K562 (cell line): ENCODE measurements at regions not wholly inside any gene's neighbourhood (a gene's known extent, or its start where the extent isn't known, plus 50 kb on each side); places are given as distances from the start of the nearest gene placed in this dataset.

Source experiments
- ATAC-seq: fragments of 200-7000 bp; cut with Tn5 transposase; 3 replicates; pipeline ENCODE4 v1.9.1; 2020; ENCODE audit warnings: moderate library complexity
- BruUV-seq: library from RNA; stranded (reverse); fragments of 400-500 nt; replicated peaks from 2 replicates; lab custom pipeline; 2021; lab: Mats Ljungman, UMichigan
- CTCF ChIA-PET: fragments of 300-600 bp; formaldehyde crosslinking; extraction: SDS; loops from one replicate; lab custom pipeline; 2021; ENCODE audit warnings: low intra/inter-chr PET ratio; lab: Yijun Ruan, JAX
- POLR2A ChIA-PET: fragments of 300-600, 350-650 bp; sonication (Branson Sonifier 250); formaldehyde crosslinking; extraction: SDS; loops from one replicate; lab custom pipeline; 2021; ENCODE audit warnings: antibody characterized with exemption, inconsistent platforms; lab: Yijun Ruan, JAX
- DNase-seq, 4 experiments: peaks; one replicate each; pipeline versions ENCODE4 v3.0.0 to v3.0.0-alpha.2; 2011 to 2018; ENCODE audit warnings: low spot score in 3 of 4, mixed read lengths in 3 of 4; ENCODE audit errors: extremely low read depth in 1 of 4
- FAIRE-seq: peaks from 2 replicates; lab custom pipeline; 2011; peaks lifted over from hg19 to GRCh38; lab: Jason Lieb, UNC
- H2AFZ ChIP-seq: 2 replicates; pipeline ENCODE4 v1.6.0; 2011; ENCODE audit warnings: low read depth, low read length, control low read depth, inconsistent platforms
- H3K27ac ChIP-seq: fragments of 200-600 bp; 3 replicates; pipeline ENCODE4 v1.8.0; 2011; ENCODE audit warnings: low read depth, mild to moderate bottlenecking, control low read depth, inconsistent platforms, low read length, moderate library complexity, mixed read lengths; ENCODE audit errors: extremely low read depth
- H3K27me3 ChIP-seq, 2 experiments: fragments of 300-600 bp in 1 of 2; 2 replicates in 1 of 2; 3 replicates in 1 of 2; pipeline versions ENCODE4 v1.6.0 to v1.8.0; 2011; ENCODE audit warnings: inconsistent platforms in 2 of 2, low read length in 2 of 2, mild to moderate bottlenecking in 1 of 2, mixed read lengths in 1 of 2, moderate library complexity in 1 of 2; ENCODE audit not compliant: control insufficient read depth in 2 of 2, insufficient read depth in 2 of 2
- H3K36me3 ChIP-seq: fragments of 300-600 bp; 3 replicates; pipeline ENCODE4 v1.8.0; 2011; ENCODE audit warnings: mild to moderate bottlenecking, low read length, inconsistent platforms; ENCODE audit not compliant: control insufficient read depth, insufficient read depth
- H3K4me1 ChIP-seq, 2 experiments: fragments of 200-600 bp in 1 of 2; replicated peaks in 1 of 2; 2 replicates in 1 of 2; 3 replicates in 1 of 2; pipeline versions ENCODE4 v1.5.1 to v1.8.0; 2011; ENCODE audit warnings: inconsistent platforms in 2 of 2, low read length in 2 of 2, mild to moderate bottlenecking in 1 of 2, mixed read lengths in 1 of 2, moderate library complexity in 1 of 2; ENCODE audit not compliant: control insufficient read depth in 2 of 2, insufficient read depth in 2 of 2
- H3K4me2 ChIP-seq: 2 replicates; pipeline ENCODE4 v1.6.1; 2011; ENCODE audit warnings: low read length, control low read depth, inconsistent platforms, mixed read lengths; ENCODE audit not compliant: insufficient read depth
- H3K4me3 ChIP-seq: fragments of 200-600 bp; sonication (generic), shearing (Covaris generic); 2 replicates; pipeline ENCODE4 v1.5.1; 2016; ENCODE audit warnings: control low read depth, inconsistent platforms
- H3K79me2 ChIP-seq: fragments of 200-600 bp; 3 replicates; pipeline ENCODE4 v1.8.0; 2011; ENCODE audit warnings: low read length, inconsistent platforms; ENCODE audit not compliant: control insufficient read depth, insufficient read depth
- H3K9ac ChIP-seq, 2 experiments: 2 replicates each; pipeline versions ENCODE4 v1.6.0 to v1.6.1; 2011; ENCODE audit warnings: low read depth in 2 of 2, low read length in 2 of 2, control low read depth in 1 of 2, inconsistent platforms in 1 of 2, mild to moderate bottlenecking in 1 of 2, mixed read lengths in 1 of 2; ENCODE audit not compliant: insufficient read depth in 1 of 2
- H3K9me1 ChIP-seq: one replicate; pipeline ENCODE4 v1.6.0; 2011; ENCODE audit warnings: inconsistent platforms, mild to moderate bottlenecking, low read length, moderate library complexity; ENCODE audit not compliant: control insufficient read depth, insufficient read depth
- H3K9me3 ChIP-seq: replicated peaks from 2 replicates; pipeline ENCODE4 v1.5.1; 2011; ENCODE audit warnings: low read depth, low read length, inconsistent platforms; ENCODE audit not compliant: control insufficient read depth, insufficient read depth
- H4K20me1 ChIP-seq: replicated peaks from 2 replicates; pipeline ENCODE4 v1.6.1; 2011; ENCODE audit warnings: low read length, inconsistent platforms, mixed read lengths; ENCODE audit not compliant: control insufficient read depth, insufficient read depth
- HNRNPLL ChIP-seq: fragments of 200-400 bp; formaldehyde crosslinking; IDR thresholded peaks from 2 replicates; pipeline ENCODE4 v1.6.1; 2017; ENCODE audit warnings: low read length, low read depth, mild to moderate bottlenecking; ENCODE audit not compliant: poor library complexity, severe bottlenecking
- KLF16 ChIP-seq: IDR thresholded peaks from 2 replicates; pipeline ENCODE4 v1.6.1; 2016; ENCODE audit warnings: antibody characterized with exemption
- MAX ChIP-seq: sonication (generic); formaldehyde crosslinking; IDR thresholded peaks from 2 replicates; pipeline ENCODE4 v1.9.0; 2022; ENCODE audit warnings: mild to moderate bottlenecking, missing genetic modification reagents
- NR4A1 ChIP-seq, 2 experiments: fragments of 250-450 bp in 1 of 2; fragments of 450-650 bp in 1 of 2; sonication (Bioruptor Pico) in 1 of 2; IDR thresholded peaks; 2 replicates each; pipeline versions ENCODE4 v1.4.0 to v1.6.1; 2016 to 2020; ENCODE audit warnings: mild to moderate bottlenecking in 2 of 2, missing compliant biosample characterization in 1 of 2, missing genetic modification characterization in 1 of 2, moderate library complexity in 1 of 2
- PURB ChIP-seq: sonication (generic); formaldehyde crosslinking; IDR thresholded peaks from 2 replicates; pipeline ENCODE4 v1.9.0; 2021; ENCODE audit warnings: low read depth, mild to moderate bottlenecking, missing genetic modification reagents
- RREB1 ChIP-seq: fragments of 250-450 bp; sonication (Bioruptor Pico); IDR thresholded peaks from 2 replicates; pipeline ENCODE4 v1.4.0; 2020
- ZNF224 ChIP-seq: sonication (generic); formaldehyde crosslinking; IDR thresholded peaks from 2 replicates; pipeline ENCODE4 v1.8.0; 2022; ENCODE audit warnings: mild to moderate bottlenecking, missing genetic modification reagents
- WGBS: fragments of 100-300 bp; shearing (Covaris generic); methylation state at CpG from one replicate; pipeline ENCODE4 v1.1.6; 2016; ENCODE audit warnings: low coverage, mixed read lengths; ENCODE audit not compliant: insufficient coverage; ENCODE audit errors: missing lambda C conversion rate; 5-methylcytosine and 5-hydroxymethylcytosine counted together
- in situ Hi-C: fragments of 300-500 bp; cut with MboI; formaldehyde crosslinking; loops from 4 replicates; pipeline ENCODE4 v1.15.0; 2018; ENCODE audit warnings: inconsistent platforms, mixed read lengths
- intact Hi-C: fragments of 100-400 bp; cut with micrococcal nuclease; formaldehyde crosslinking; loops from 2 replicates; pipeline ENCODE4 v1.14.2; 2022

GRCh38 chr7:22013711-22014110, 68.0 kb upstream of the CDCA7L start:
- Histone ChIP-seq H3K9me3 (no peaks in the 10 kb centered on the region), H3K27me3 (peaks cover 6% of the 10 kb centered on the region in 2 experiments; a peak in 3 of 5 replicates), H4K20me1 (no peaks in the 10 kb centered on the region), H3K9ac (no peak overlapping the region), H3K4me1 (no peaks in the 10 kb centered on the region), H3K4me2 (no peak overlapping the region), H3K36me3 (no peaks in the 10 kb centered on the region), H3K27ac (no peak overlapping the region)
- no peak for ATAC-seq
- CTCF ChIA-PET, result no interaction called here
- 1% methylated on average over 4 of the region's 4 CpGs for WGBS
- POLR2A ChIA-PET, result no interaction called here
- in situ Hi-C loops, result loop anchor here (25.0 kb wide), 1 partner anchor 751 kb away; no protein-coding TSS in a partner anchor
- TF ChIP-seq MAX (CRISPR knock-in tag), result no peak
- no peak for TF ChIP-seq NR4A1 (CRISPR knock-in tag; IDR thresholded peaks at IDR 0.05)
- TF ChIP-seq NR4A1 (tag; IDR thresholded peaks at IDR 0.05), result no peak
- no peak for TF ChIP-seq ZNF224 (CRISPR knock-in tag)
- no peak for TF ChIP-seq KLF16
- no peak for TF ChIP-seq RREB1 (CRISPR knock-in tag)
- no peak for TF ChIP-seq HNRNPLL
- no peak for TF ChIP-seq PURB (CRISPR knock-in tag)
- TF ChIP-seq, all 486 proteins: peak for 0
- intact Hi-C loops, result no loop called here
- Histone ChIP-seq H3K4me3 (no peak overlapping the region), H2AFZ (no peak overlapping the region), H3K9me1 (no peaks in the 10 kb centered on the region), H3K79me2 (no peaks in the 10 kb centered on the region)
- BruUV-seq, result no TSS peak
- FAIRE-seq, result no peak
- no peak for DNase-seq
